ENCODE measurements at regions not wholly inside any gene's neighbourhood (a gene's known extent, or its start where the extent isn't known, plus 50 kb on each side); places are given as distances from the start of the nearest gene placed in this dataset.

DNA sequence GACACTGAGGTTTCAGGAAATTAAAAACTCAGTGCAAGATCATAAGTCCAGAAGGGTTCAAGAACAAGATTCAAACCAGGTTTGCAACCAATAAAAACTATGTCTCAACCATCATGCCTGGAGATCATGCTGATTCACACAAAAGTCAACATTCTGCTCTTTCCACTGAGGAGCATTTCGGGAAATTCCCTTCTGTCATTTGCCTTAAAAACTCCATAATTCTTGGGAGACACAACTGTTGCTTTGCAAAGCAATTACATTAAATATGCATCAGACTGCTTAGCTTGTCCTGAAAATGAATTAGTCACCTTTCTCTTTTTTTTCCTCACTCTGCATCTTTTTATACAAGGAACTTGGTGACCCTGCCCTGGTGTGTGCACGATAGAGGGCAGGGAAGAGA lies 275.9 kb upstream of the ZNF462 start:
- Histone ChIP-seq H3K23ac (ENCODE audit: insufficient read length, low read depth, low read length) (no peak overlapping the region), H3K79me1 (ENCODE audit: insufficient read depth, low read depth, low read length, poor library complexity, severe bottlenecking) (no peaks in the 10 kb centered on the region), H4K20me1 (ENCODE audit: control insufficient read depth, insufficient read depth, insufficient read length) (no peaks in the 10 kb centered on the region), H3T11ph (ENCODE audit: low read length) (no peak overlapping the region), H3K14ac (ENCODE audit: insufficient read depth, low read length) (no peak overlapping the region), H4K91ac (ENCODE audit: insufficient read length, low read depth, low read length) (no peak overlapping the region), H2BK15ac (ENCODE audit: low read depth, low read length) (no peak overlapping the region), H2BK5ac (ENCODE audit: insufficient read length, low read length) (no peak overlapping the region), H2BK120ac (ENCODE audit: low read depth, low read length, poor library complexity, severe bottlenecking) (no peak overlapping the region), H3K9me3 (ENCODE audit: control insufficient read depth, low read depth, low read length) (no peaks in the 10 kb centered on the region), H3K23me2 (ENCODE audit: insufficient read length, low read depth, low read length, poor library complexity, severe bottlenecking) (no peaks in the 10 kb centered on the region), H3K27me3 (ENCODE audit: insufficient read depth, low read length) (no peaks in the 10 kb centered on the region), H2AK5ac (ENCODE audit: insufficient read length, low read length) (no peak overlapping the region), H3K4ac (ENCODE audit: low read depth, low read length) (no peak overlapping the region), H3K4me1 (ENCODE audit: insufficient read depth, low read length) (no peaks in the 10 kb centered on the region), H4K8ac (replicated peaks; ENCODE audit: insufficient read length, low read depth, low read length) (no peak overlapping the region), H4K5ac (ENCODE audit: insufficient read length, low read depth, low read length) (no peak overlapping the region), H3K79me2 (ENCODE audit: insufficient read depth, low read length) (no peaks in the 10 kb centered on the region), H3K56ac (ENCODE audit: insufficient read length, low read depth, low read length) (no peak overlapping the region), H3K9ac (ENCODE audit: extremely low read depth, insufficient read length, low read length) (no peak overlapping the region), H3K27ac (ENCODE audit: insufficient read length, low read depth, low read length) (no peak overlapping the region), H3K18ac (ENCODE audit: insufficient read length, low read depth, low read length) (no peak overlapping the region), H2BK20ac (ENCODE audit: low read depth, low read length, poor library complexity, severe bottlenecking) (no peak overlapping the region), H2BK12ac (ENCODE audit: insufficient read length, low read depth, low read length) (no peak overlapping the region), H3K4me2 (ENCODE audit: insufficient read depth, insufficient read length, low read length) (no peak overlapping the region), H2AFZ (ENCODE audit: low read length) (no peak overlapping the region)
- no peak for DNase-seq
- no peaks in the 10 kb centered on the region for H3K27me3 Mint-ChIP-seq (ENCODE audit: low read depth)
- TF ChIP-seq, protein P1, sequence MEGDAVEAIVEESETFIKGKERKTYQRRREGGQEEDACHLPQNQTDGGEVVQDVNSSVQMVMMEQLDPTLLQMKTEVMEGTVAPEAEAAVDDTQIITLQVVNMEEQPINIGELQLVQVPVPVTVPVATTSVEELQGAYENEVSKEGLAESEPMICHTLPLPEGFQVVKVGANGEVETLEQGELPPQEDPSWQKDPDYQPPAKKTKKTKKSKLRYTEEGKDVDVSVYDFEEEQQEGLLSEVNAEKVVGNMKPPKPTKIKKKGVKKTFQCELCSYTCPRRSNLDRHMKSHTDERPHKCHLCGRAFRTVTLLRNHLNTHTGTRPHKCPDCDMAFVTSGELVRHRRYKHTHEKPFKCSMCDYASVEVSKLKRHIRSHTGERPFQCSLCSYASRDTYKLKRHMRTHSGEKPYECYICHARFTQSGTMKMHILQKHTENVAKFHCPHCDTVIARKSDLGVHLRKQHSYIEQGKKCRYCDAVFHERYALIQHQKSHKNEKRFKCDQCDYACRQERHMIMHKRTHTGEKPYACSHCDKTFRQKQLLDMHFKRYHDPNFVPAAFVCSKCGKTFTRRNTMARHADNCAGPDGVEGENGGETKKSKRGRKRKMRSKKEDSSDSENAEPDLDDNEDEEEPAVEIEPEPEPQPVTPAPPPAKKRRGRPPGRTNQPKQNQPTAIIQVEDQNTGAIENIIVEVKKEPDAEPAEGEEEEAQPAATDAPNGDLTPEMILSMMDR (conservative IDR thresholded peaks at IDR 0.05) = no peak
- H3K27ac Mint-ChIP-seq = no peak overlapping the region
- WGBS (ENCODE audit: extremely low coverage, insufficient read length, low lambda C conversion rate) = no CpG with 5 or more reads among the region's 2 CpGs
- H3K9me3 Mint-ChIP-seq = no peaks in the 10 kb centered on the region
- H3K36me3 Mint-ChIP-seq (ENCODE audit: insufficient read depth in 1 of 3, low read depth in 3 of 3) = no peaks in the 10 kb centered on the region
- H3K4me3 Mint-ChIP-seq = no peak overlapping the region
- H3K4me1 Mint-ChIP-seq = peaks cover 10 to 15% of the 10 kb centered on the region in 2 experiments; a peak in 3 of 4 replicates

All from H9 (cell line).